Eye (tissue), 1 donor: ENCODE measurements at regions not wholly inside any gene's neighbourhood (a gene's known extent, or its start where the extent isn't known, plus 50 kb on each side); places are given as distances from the start of the nearest gene placed in this dataset.
"Not testable (repeated sequence)": the region's sequence is repeated elsewhere in the genome, so short reads cannot be mapped to it uniquely, and the experiment has no call there.

ENCODE experiments used
- DNase-seq: peaks from one replicate; pipeline ENCODE4 v3.0.0-alpha.2; 2015

DNA sequence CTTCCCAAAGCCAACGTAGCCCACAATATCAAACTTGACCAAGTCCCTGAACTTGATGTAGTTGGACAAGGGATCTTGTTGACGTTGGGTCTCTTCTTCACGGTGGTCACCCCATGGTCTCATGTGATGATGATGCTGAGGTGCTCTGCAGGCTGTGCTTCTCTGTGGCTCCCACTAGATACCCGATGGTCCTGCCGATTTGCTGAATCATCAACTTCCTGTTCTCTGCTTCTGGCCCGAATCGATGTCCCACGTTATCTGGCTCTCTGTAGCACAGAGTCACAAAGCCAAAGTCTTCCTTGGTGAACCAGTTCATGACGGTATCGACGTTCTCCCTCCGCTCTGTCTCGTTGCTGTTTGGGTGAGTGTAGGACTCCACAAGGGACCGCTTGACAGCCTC, 201.0 kb downstream of the ADRA2C start:
- not testable (repeated sequence) for DNase-seq

DNA sequence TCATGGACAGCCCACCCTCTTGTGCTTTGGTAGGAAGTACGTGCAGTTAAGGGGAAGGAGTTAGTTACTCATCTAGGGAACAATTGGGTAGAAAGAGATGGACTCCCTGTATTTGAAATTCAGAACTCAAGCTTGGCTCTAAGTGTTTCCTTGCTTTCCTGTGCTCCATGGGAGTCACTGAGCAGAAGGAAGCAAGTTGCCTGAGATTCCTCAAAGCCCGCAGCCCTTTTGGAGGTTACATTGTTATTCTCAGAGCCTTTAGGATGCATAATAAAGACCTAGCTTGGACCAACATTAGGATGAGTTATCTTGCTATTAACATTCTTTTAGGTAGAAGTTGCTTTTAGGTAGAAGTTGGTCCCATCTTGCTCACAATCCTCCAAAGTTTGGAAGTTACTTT, 206.4 kb downstream of the ADRA2C start:
- not testable (repeated sequence) for DNase-seq

GRCh38 chr4:3973581-3974200, 207.5 kb downstream of the ADRA2C start:
- not testable (repeated sequence) for DNase-seq

DNA sequence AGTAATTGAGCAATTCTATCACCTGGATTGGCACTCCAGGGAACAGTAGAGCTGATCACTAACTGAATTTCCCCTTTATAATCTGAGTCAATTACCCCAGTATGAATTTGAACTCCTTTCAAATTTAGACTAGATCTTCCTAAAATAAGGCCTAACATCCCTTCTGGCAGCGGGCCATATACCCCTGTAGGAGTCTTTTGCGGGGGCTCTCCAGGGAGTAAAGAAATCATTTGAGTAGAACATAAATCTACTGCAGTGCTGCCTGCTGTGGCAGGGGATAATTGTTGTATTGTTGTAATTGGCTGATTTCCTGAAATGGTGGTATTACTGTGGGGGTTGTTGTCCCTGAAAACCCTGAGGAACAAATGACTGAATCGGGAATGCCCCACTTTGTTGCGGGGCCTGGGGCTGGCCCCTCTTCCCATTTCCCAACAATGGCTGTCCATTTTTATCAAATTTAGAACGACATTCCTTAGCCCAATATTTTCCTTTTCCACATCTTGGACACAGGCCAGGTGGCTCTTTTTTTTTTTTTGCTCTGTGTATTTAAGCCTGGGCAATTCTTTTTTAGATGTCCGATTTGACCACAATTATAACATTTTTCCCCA, 217.4 kb downstream of the ADRA2C start:
- not testable (repeated sequence) for DNase-seq

DNA sequence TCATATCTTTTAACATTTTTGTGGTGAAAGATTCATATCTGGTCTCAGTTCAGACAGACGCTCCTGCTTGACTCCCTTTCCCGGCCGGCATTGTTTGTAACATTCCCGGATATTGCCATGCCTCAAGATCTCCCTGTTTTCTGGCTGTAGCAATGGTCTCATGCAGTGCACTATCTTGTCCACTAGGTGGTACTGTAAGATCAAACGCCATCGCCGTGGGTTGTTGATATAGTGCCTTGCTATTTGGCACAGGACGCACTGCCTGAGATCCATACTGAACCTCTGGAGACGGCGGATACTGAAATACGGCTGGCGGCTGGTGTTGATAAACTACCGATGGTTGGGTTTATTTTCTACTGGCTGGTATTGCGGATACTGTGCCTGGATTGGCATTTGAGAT, 218.6 kb downstream of the ADRA2C start:
- DNase-seq, result not testable (repeated sequence)

DNA sequence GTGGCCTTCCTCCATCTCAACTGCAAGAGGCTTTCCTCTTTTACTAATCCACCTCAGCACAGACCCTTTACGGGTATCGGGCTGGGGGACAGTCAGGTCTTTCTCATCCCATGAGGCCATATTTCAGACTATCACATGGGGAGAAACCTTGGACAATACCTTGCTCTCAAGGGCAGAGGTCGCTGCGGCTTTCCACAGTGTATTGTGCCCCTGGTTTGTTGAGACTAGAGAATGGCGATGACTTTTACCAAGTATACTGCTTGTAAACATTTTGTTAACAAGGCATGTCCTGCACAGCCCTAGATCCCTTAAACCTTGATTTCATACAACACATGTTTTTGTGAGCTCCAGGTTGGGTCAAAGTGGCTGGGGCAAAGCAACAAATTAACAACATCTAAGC, 220.2 kb downstream of the ADRA2C start:
- not testable (repeated sequence) for DNase-seq

DNA sequence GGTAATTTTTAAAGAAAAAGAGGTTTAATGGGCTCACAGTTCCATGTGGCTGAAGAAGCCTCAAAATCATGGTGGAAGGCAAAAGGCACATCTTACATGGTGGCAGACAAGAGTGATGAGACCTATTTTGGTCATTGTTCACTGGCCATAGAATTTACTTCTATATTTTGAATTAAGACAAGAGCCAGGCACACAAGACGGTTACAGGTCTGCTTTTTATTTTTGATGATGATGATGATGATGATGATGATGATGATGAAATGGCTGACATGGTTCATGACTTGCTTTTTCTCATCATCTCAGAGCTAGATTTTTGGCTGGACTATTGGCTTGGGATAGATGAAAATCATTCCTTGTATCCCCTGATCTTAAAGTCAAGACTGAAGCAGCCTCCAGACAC, 229.3 kb downstream of the OTOP1 start:
- not testable (repeated sequence) for DNase-seq

- DNase-seq, result not testable (repeated sequence)
These were observed 222.7 kb downstream of the OTOP1 start for GRCh38 chr4:4004036-4004435.

GRCh38 chr4:4004702-4005101, 222.0 kb downstream of the OTOP1 start:
- not testable (repeated sequence) for DNase-seq

- DNase-seq, result not testable (repeated sequence)
These were observed 220.4 kb downstream of the OTOP1 start for GRCh38 chr4:4006356-4006755.

- DNase-seq, result not testable (repeated sequence)
These were observed 207.7 kb downstream of the OTOP1 start for GRCh38 chr4:4019071-4019470.

DNA sequence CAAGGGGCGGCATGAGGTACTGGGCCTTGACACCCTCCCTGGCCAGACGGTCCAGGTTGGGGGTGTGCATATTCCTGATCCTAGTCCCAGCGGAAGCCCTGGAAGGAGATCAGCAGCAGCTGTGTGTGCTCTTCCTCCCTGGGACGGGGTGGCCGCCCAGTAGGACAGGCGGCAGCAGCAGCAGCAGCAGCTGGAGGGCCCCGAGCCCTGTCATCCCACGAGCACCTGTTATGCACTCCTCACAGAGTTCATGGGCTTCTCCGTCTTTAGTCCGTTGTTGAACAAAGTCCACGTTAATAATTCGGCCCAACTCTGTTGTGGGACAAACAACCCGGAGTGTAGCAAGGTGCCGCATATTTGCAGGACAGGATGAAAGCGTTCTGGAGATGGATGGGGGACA, 205.6 kb downstream of the OTOP1 start:
- DNase-seq, result not testable (repeated sequence)

DNA sequence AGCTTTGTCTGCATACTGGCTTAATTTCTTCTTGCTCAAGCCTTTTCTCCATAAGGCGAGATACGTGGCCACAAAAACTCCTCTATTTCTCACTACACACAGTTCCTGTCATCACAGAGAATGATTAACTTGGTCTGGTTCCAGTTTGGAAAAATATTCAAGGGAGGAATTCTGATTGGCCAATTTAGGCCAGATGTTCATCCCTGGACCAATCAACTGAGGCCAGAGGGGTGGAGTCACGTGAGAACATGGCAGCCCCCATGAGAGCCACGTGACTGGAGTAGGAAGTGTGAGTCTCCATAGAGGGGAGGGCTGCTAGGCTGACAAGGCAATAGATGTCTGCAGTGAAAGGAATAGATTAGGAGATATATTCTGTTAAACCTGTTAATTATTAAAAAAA, 200.0 kb downstream of the OTOP1 start:
- DNase-seq, result not testable (repeated sequence)

- DNase-seq, result not testable (repeated sequence)
These were observed 198.0 kb downstream of the OTOP1 start for GRCh38 chr4:4028752-4029151.

GRCh38 chr4:4030509-4030908, 196.2 kb downstream of the OTOP1 start:
- DNase-seq, result not testable (repeated sequence)

- not testable (repeated sequence) for DNase-seq
These were observed 195.1 kb downstream of the OTOP1 start for GRCh38 chr4:4031446-4032135.

- not testable (repeated sequence) for DNase-seq
These were observed 194.4 kb downstream of the OTOP1 start for GRCh38 chr4:4032364-4032763.

GRCh38 chr4:4032801-4033605, 193.7 kb downstream of the OTOP1 start:
- peak; percentile 13 for DNase-seq

- not testable (repeated sequence) for DNase-seq
These were observed 189.2 kb downstream of the OTOP1 start for GRCh38 chr4:4037399-4038138.

DNA sequence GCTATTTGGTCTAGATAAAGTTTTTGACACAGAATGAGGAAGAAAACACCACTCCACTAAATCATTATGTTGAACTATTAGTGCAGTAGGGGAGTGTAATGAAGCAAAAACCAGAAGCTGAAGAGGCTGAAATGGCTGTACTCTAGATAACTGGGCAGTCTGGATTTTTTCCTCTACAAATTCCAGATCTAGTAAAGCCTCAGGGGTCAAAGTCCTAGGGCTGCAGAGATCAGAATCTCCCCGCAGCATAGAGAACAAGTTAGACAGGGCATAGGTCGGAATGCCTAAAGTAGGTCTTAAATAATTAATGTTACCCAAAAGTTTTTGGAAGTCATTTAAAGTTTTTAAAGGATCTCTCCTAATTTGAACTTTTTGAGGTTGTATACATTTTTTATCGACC, 180.9 kb downstream of the OTOP1 start:
- DNase-seq, result peak; percentile 5

DNA sequence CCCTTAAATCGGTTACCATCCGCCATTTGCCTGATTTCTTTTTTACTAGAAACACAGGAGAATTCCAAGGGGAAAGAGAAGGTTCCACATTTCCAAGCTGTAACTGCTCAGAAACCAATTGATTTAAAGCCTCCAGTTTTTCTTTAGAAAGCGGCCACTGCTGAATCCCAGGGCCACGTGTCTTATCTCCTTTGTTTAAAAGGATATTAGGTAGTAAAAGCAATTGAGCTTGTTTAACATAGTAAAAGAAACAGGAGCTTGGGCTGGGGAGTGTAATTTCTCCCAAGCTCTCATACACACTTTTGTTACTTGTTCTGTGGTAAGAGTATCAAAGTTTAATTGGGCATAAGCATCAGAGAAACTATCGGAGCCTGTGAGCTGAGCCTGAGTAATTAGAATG, 180.0 kb downstream of the OTOP1 start:
- peak; percentile 21 for DNase-seq

DNA sequence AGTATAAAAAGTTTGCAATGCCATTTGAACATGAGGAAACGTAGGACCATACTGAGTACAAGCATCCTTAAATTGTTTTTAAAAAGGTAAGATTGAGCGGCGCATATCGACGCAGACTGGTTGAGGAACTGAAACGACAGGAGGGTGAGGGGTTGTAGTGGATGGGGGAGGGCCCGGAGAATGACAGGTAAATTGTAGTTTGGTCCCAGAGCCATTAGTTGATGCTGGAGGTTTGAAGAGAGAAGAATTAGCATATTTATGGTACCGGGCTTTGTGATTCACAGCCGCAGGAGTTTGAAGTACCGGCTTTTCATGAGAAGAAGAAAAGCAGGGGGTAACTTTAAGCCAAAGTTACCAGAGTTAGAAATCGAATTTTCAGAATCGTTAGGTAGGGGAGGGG, 179.5 kb downstream of the OTOP1 start:
- DNase-seq, result peak; percentile 10
